ENCODE measurements at regions not wholly inside any gene's neighbourhood (a gene's known extent, or its start where the extent isn't known, plus 50 kb on each side); places are given as distances from the start of the nearest gene placed in this dataset.
"Not testable (repeated sequence)": the region's sequence is repeated elsewhere in the genome, so short reads cannot be mapped to it uniquely, and the experiment has no call there.

DNA sequence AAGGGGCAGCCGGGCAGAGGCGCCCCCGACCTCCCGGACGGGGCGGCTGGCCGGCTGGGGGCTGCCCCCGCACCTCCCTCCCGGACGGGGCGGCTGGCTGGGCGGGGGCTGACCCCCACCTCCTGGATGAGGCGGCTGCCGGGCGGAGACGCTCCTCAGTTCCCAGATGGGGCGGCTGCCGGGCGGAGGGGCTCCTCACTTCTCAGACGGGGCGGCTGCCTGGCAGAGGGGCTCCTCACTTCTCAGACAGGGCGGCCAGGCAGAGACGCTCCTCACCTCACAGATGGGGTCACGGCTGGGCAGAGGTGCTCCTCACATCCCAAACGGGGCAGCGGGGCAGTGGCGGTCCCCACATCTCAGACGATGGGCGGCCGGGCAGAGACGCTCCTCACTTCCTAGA is 73.9 kb upstream of the PLPPR5 start:
- not testable (repeated sequence) for TF ChIP-seq CTCF, EZH2, EZH2phosphoT487 (IDR thresholded peaks at IDR 0.05)

All from neural progenitor cell (in vitro differentiated cells).